Left lung (tissue), 4 donors: ENCODE measurements at regions not wholly inside any gene's neighbourhood (a gene's known extent, or its start where the extent isn't known, plus 50 kb on each side); places are given as distances from the start of the nearest gene placed in this dataset.

Experiments used
- ATAC-seq: fragments of 200-7000 bp; cut with Tn5 transposase; one replicate; pipeline ENCODE4 v1.9.1; 2020; ENCODE audit warnings: moderate library complexity
- DNase-seq, 4 donors: peaks; one replicate each; pipeline ENCODE4 v3.0.0-alpha.2; 2013 to 2020
- H3K27ac ChIP-seq, 2 donors: fragments of 200-600 bp; sonication (generic) in 1 of 2; one replicate each; pipeline versions ENCODE4 v1.5.0 to v1.8.0; 2020 to 2021
- H3K27me3 ChIP-seq, 2 donors: fragments of 200-600 bp; sonication (generic) in 1 of 2; one replicate each; pipeline versions ENCODE4 v1.5.0 to v1.8.0; 2020 to 2021
- H3K36me3 ChIP-seq, 2 donors: fragments of 200-600 bp; sonication (generic) in 1 of 2; one replicate each; pipeline versions ENCODE4 v1.5.0 to v1.8.0; 2020 to 2021
- H3K4me1 ChIP-seq, 2 donors: fragments of 200-600 bp; one replicate each; pipeline ENCODE4 v1.8.0; 2021
- H3K4me3 ChIP-seq, 2 donors: fragments of 200-600 bp; sonication (generic) in 1 of 2; one replicate each; pipeline versions ENCODE4 v1.5.0 to v1.8.0; 2020 to 2021; ENCODE audit warnings: mild to moderate bottlenecking in 1 of 2
- H3K9me3 ChIP-seq, 2 donors: fragments of 200-600 bp; sonication (generic) in 1 of 2; one replicate each; pipeline versions ENCODE4 v1.5.0 to v1.8.0; 2020 to 2021
- CTCF ChIP-seq, 2 donors: fragments of 200-600 bp; sonication (generic) in 1 of 2; IDR thresholded peaks; one replicate each; pipeline versions ENCODE4 v1.5.0 to v1.8.0; 2021; ENCODE audit warnings: antibody characterized with exemption in 2 of 2
- intact Hi-C, 2 donors: fragments of 100-400 bp; cut with DNase I; formaldehyde crosslinking; loops; one replicate each; pipeline versions ENCODE4 v1.11.2 to v1.14.2; 2022
- donor health status: DM: no; HTN: yes; CAD: no.
- donor health status: DM: no; HTN: no; CAD: no.

- DNase-seq (no peak), ATAC-seq (no peak)
- Histone ChIP-seq H3K27me3 (no peaks in the 10 kb centered on the region), H3K9me3 (no peaks in the 10 kb centered on the region), H3K4me1 (no peaks in the 10 kb centered on the region), H3K36me3 (no peaks in the 10 kb centered on the region), H3K4me3 (no peak overlapping the region), H3K27ac (no peak overlapping the region)
- no peak for TF ChIP-seq CTCF (IDR thresholded peaks at IDR 0.05)
- intact Hi-C loops, result no loop called here
Observed at GRCh38 chr20:55365745-55366144, 639.6 kb downstream of the CBLN4 start.

- intact Hi-C loops, result no loop called here
- ATAC-seq, result no peak
- no peaks in the 10 kb centered on the region for H3K36me3 ChIP-seq
Observed at GRCh38 chr20:55360895-55361294, 644.4 kb downstream of the CBLN4 start.

GRCh38 chr20:55354720-55355119, 650.6 kb downstream of the CBLN4 start:
- H3K9me3 ChIP-seq, result peaks cover 0 to 10% of the 10 kb centered on the region in 2 donors
- H3K36me3 ChIP-seq, result no peaks in the 10 kb centered on the region
- ATAC-seq (no peak), DNase-seq (peak in 2 of 4 donors; percentile 16 to 27)
- H3K27ac ChIP-seq, result no peak overlapping the region
- intact Hi-C loops, result no loop called here
- TF ChIP-seq CTCF (IDR thresholded peaks at IDR 0.05), result no peak
- H3K27me3 ChIP-seq, result no peaks in the 10 kb centered on the region
- H3K4me3 ChIP-seq, result no peak overlapping the region
- H3K4me1 ChIP-seq, result no peaks in the 10 kb centered on the region

More at GRCh38 chr20:55360895-55361294, 644.4 kb downstream of the CBLN4 start:
- H3K4me3 ChIP-seq, result no peak overlapping the region
- no peaks in the 10 kb centered on the region for H3K27me3 ChIP-seq
- DNase-seq, result no peak
- H3K4me1 ChIP-seq, result no peaks in the 10 kb centered on the region
- no peaks in the 10 kb centered on the region for H3K9me3 ChIP-seq
- no peak for TF ChIP-seq CTCF (IDR thresholded peaks at IDR 0.05)
- H3K27ac ChIP-seq, result no peak overlapping the region

GRCh38 chr20:55353206-55353605, 652.1 kb downstream of the CBLN4 start:
- Histone ChIP-seq H3K4me1 (no peaks in the 10 kb centered on the region), H3K27ac (no peak overlapping the region), H3K27me3 (no peaks in the 10 kb centered on the region), H3K36me3 (no peaks in the 10 kb centered on the region), H3K4me3 (no peak overlapping the region), H3K9me3 (peaks cover 0 to 10% of the 10 kb centered on the region in 2 donors)
- TF ChIP-seq CTCF (IDR thresholded peaks at IDR 0.05), result no peak
- ATAC-seq, result no peak
- no peak for DNase-seq
- intact Hi-C loops, result no loop called here

GRCh38 chr20:55348223-55348622, 657.1 kb downstream of the CBLN4 start:
- Histone ChIP-seq H3K27me3 (no peaks in the 10 kb centered on the region), H3K9me3 (peaks cover 0 to 5% of the 10 kb centered on the region in 2 donors), H3K4me1 (no peaks in the 10 kb centered on the region), H3K4me3 (no peak overlapping the region), H3K36me3 (no peaks in the 10 kb centered on the region), H3K27ac (no peak overlapping the region)
- intact Hi-C loops, result no loop called here
- no peak for ATAC-seq
- no peak for TF ChIP-seq CTCF (IDR thresholded peaks at IDR 0.05)
- no peak for DNase-seq
